Ovary (tissue), 7 donors: ENCODE measurements at regions not wholly inside any gene's neighbourhood (a gene's known extent, or its start where the extent isn't known, plus 50 kb on each side); places are given as distances from the start of the nearest gene placed in this dataset.

Experiments used
- DNase-seq, 5 donors: peaks; one replicate each; pipeline ENCODE4 v3.0.0-alpha.2; 2019 to 2020
- H3K27ac ChIP-seq, 2 donors: fragments of 200-600 bp; one replicate each; pipeline versions ENCODE4 v1.5.1 to v1.8.0; 2019 to 2022
- H3K27me3 ChIP-seq: fragments of 200-600 bp; one replicate; pipeline ENCODE4 v1.8.0; 2022
- H3K36me3 ChIP-seq: fragments of 200-600 bp; sonication (generic); one replicate; pipeline ENCODE4 v1.5.1; 2019
- H3K4me1 ChIP-seq: one replicate; pipeline ENCODE4 v1.8.1; 2013; ENCODE audit warnings: mild to moderate bottlenecking, moderate library complexity; ENCODE audit not compliant: insufficient read depth
- H3K4me3 ChIP-seq: fragments of 200-600 bp; sonication (generic); one replicate; pipeline ENCODE4 v1.5.1; 2017
- H3K9me3 ChIP-seq, 2 donors: fragments of 200-600 bp in 1 of 2; sonication (generic) in 1 of 2; one replicate each; pipeline versions ENCODE4 v1.5.1 to v1.8.1; 2013 to 2019; ENCODE audit warnings: mild to moderate bottlenecking in 1 of 2, moderate library complexity in 1 of 2
- CTCF ChIP-seq, 3 donors: fragments of 450-650 bp in 2 of 3; fragments of 200-600 bp in 1 of 3; IDR thresholded peaks; one replicate each; pipeline versions ENCODE4 v1.5.1 to v1.8.0; 2016 to 2022; ENCODE audit warnings: antibody characterized with exemption in 3 of 3, mild to moderate bottlenecking in 1 of 3
- EP300 ChIP-seq: sonication (generic); formaldehyde crosslinking; IDR thresholded peaks from one replicate; pipeline ENCODE4 v1.6.1; 2017; ENCODE audit warnings: antibody characterized with exemption
- POLR2A ChIP-seq: fragments of 450-650 bp; IDR thresholded peaks from one replicate; pipeline ENCODE4 v1.6.1; 2017; ENCODE audit warnings: antibody characterized with exemption, mild to moderate bottlenecking, moderate library complexity
- WGBS, 3 donors: extraction: QIAGEN DNeasy Blood & Tissue Kit in 1 of 3; methylation state at CpG; one replicate each; pipeline versions ENCODE4 v1.1.5 to v1.1.7; 2013 to 2017; 5-methylcytosine and 5-hydroxymethylcytosine counted together
- intact Hi-C, 4 donors: fragments of 100-400 bp; cut with DNase I; formaldehyde crosslinking; loops; one replicate each; pipeline versions ENCODE4 v1.11.0 to v1.15.1; 2022 to 2023
- donor health status: DM: no; HTN: no; CAD: no; lungs with moderate emphysema.
- donor health status: DM: no; HTN: no; CAD: no.
- donor health status: Bipolar disorder and iron deficiency.
- donor health status: DM: no; HTN: no; CAD: no.
- donor health status: DM: yes; HTN: yes; CAD: no.

DNA sequence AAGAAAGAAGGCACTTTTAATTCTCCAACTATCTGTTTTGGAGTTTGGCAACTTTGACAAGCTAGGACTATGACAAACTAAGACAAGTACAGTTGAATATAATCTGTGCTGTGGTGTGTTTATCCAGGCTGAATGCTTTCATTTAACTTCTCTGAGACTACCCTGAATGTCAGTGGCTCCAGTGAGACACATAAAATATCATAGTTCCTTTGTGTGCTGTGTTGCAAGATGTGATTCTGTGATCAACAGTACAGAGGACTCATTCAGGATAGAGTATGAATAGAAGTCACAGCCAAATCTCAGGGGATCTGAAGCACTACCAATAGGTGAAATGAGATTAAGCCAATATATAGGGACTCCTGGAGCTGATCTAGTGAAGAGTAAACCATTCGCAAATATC lies 876.9 kb upstream of the FBXO33 start:
- Histone ChIP-seq H3K27ac (no peak overlapping the region), H3K27me3 (no peaks in the 10 kb centered on the region), H3K4me3 (no peak overlapping the region), H3K9me3 (no peaks in the 10 kb centered on the region), H3K36me3 (no peaks in the 10 kb centered on the region), H3K4me1 (no peaks in the 10 kb centered on the region)
- TF ChIP-seq EP300 = no peak
- no peak for TF ChIP-seq CTCF (IDR thresholded peaks at IDR 0.05)
- TF ChIP-seq POLR2A = no peak
- DNase-seq = no peak
- 69 to 90% (median 87%) methylated on average over 1 of the region's 1 CpG for WGBS, 3 donors
- intact Hi-C loops = no loop called here

GRCh38 chr14:40308240-40308639 lies 876.0 kb upstream of the FBXO33 start:
- no peaks in the 10 kb centered on the region for H3K9me3 ChIP-seq
- no peak for TF ChIP-seq EP300
- no peak for TF ChIP-seq CTCF (IDR thresholded peaks at IDR 0.05)
- no peak for TF ChIP-seq POLR2A
- WGBS, 3 donors = 30 to 47% (median 34%) methylated on average over 3 of the region's 3 CpGs

DNA sequence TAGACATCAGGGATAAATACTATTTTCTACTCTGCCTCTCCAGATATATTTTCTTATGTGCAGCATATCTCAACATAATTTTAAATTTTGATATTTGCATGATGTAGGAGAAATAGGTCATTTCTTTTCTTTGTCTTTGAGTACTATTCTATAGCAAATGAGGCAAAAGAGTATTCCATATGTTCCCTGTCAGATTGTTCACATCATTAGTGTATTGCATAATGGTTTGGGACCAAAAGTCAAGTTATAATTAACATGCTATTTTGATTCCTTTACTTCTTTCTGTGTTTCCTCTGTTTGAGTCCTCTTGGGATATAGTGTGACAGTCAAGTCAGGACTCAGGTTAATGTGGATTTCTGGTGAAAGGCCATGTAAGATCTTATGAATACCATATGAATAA lies 864.6 kb upstream of the FBXO33 start:
- Histone ChIP-seq H3K27ac (no peak overlapping the region), H3K36me3 (no peaks in the 10 kb centered on the region), H3K9me3 (no peaks in the 10 kb centered on the region), H3K4me1 (no peaks in the 10 kb centered on the region), H3K27me3 (no peaks in the 10 kb centered on the region), H3K4me3 (no peak overlapping the region)
- intact Hi-C loops = no loop called here
- no peak for TF ChIP-seq EP300
- no peak for TF ChIP-seq CTCF (IDR thresholded peaks at IDR 0.05)
- no peak for TF ChIP-seq POLR2A
- DNase-seq = no peak

More at GRCh38 chr14:40308240-40308639, 876.0 kb upstream of the FBXO33 start:
- no peak for DNase-seq
- no peaks in the 10 kb centered on the region for H3K4me1 ChIP-seq
- no peak overlapping the region for H3K27ac ChIP-seq
- H3K36me3 ChIP-seq = no peaks in the 10 kb centered on the region
- intact Hi-C loops = no loop called here
- H3K4me3 ChIP-seq = no peak overlapping the region
- H3K27me3 ChIP-seq = no peaks in the 10 kb centered on the region

DNA sequence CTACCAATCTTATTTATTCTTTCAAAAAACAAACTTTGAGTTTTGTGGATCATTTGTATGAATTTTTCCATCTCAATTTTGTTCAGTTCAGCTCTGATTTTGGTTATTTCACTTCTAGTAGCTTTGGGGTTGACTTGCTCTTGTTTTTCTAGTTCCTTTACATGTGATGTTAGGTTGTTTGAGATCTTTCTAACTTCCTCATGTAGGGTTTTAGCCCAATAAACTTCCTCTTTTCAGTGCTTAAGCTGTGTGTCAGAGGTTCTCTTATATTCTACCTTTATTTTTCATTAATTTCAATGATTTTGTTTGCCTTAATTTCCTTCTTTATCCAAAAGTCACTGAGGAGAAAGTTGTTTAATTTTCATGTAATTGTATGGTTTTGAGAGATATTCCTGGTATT lies 860.4 kb upstream of the FBXO33 start:
- Histone ChIP-seq H3K36me3 (no peaks in the 10 kb centered on the region), H3K4me3 (no peak overlapping the region), H3K9me3 (no peaks in the 10 kb centered on the region), H3K27me3 (no peaks in the 10 kb centered on the region), H3K4me1 (no peaks in the 10 kb centered on the region), H3K27ac (no peak overlapping the region)
- DNase-seq = no peak
- intact Hi-C loops = loop anchor here in 1 of 4 donors (5.0 kb wide), 1 partner anchor 1300 kb away; no protein-coding TSS in a partner anchor
- TF ChIP-seq EP300 = no peak
- no peak for TF ChIP-seq CTCF (IDR thresholded peaks at IDR 0.05)
- TF ChIP-seq POLR2A = no peak

GRCh38 chr14:40282196-40282595 lies 850.0 kb upstream of the FBXO33 start:
- H3K27me3 ChIP-seq = no peaks in the 10 kb centered on the region
- WGBS, 3 donors = 75 to 82% (median 78%) methylated on average over 1 of the region's 1 CpG
- H3K36me3 ChIP-seq = no peaks in the 10 kb centered on the region
- H3K9me3 ChIP-seq = no peaks in the 10 kb centered on the region
- H3K4me3 ChIP-seq = no peak overlapping the region
- no peak for DNase-seq
- TF ChIP-seq EP300 (no peak), CTCF (IDR thresholded peaks at IDR 0.05) (no peak), POLR2A (no peak)
- no peaks in the 10 kb centered on the region for H3K4me1 ChIP-seq
- intact Hi-C loops = no loop called here
- H3K27ac ChIP-seq = no peak overlapping the region
